ENCODE measurements at regions not wholly inside any gene's neighbourhood (a gene's known extent, or its start where the extent isn't known, plus 50 kb on each side); places are given as distances from the start of the nearest gene placed in this dataset.

- no peak for TF ChIP-seq CTCF (IDR thresholded peaks at IDR 0.05 in 4 of 5, conservative IDR thresholded peaks at IDR 0.05 in 1 of 5)
- no peak for TF ChIP-seq POLR2A (IDR thresholded peaks at IDR 0.05)
Measured at GRCh38 chr18:54509793-54510192, 81.3 kb upstream of the DYNAP start.
